ENCODE measurements at regions not wholly inside any gene's neighbourhood (a gene's known extent, or its start where the extent isn't known, plus 50 kb on each side); places are given as distances from the start of the nearest gene placed in this dataset.

DNA sequence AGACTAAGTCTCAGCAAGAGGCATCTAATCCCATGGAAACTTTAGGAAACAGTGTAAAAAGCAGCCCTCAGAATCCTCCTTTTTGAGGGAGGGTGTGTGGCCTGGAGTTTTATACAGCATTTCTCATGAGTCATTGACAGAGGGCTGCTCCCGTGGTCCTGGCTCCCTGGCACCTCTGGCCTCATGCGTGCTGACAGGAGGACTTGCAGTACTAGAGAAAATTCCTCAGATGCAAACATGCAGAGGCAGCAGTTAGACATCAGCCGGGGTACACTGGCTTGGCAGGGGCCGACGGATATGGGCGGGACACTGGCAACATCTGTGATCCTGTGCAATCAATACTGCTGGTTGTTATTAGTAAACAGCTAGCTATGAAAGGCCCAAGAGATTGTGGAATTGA is 925.1 kb upstream of the CELF2 start:
- no peak overlapping the region for H3K27ac ChIP-seq (ENCODE audit: low read depth, low read length)
- WGBS, 3 donors: 30 to 57% (median 52%) methylated on average over 6 of the region's 6 CpGs

DNA sequence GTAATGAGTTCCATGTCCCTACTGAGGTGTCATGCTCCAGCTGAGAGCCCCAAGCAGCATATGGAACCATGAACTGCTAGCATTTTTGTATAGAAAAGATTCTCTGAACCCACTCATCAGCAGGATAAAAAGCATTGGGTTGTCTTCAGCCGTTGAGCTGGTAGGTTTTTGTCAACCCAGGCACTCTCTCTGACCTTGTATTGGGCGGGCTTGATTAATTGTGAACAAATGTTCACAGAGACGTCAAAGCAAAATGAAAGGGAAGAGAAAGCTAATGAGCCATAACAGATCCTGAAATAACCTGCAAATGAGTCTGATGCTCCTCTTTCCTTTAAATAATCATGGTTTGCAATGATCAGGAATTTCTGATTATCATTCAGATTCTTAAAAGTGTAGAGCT is 924.7 kb upstream of the CELF2 start:
- H3K27ac ChIP-seq (ENCODE audit: low read depth, low read length): no peak overlapping the region
- 20 to 75% (median 66%) methylated on average over 3 of the region's 3 CpGs for WGBS, 3 donors

DNA sequence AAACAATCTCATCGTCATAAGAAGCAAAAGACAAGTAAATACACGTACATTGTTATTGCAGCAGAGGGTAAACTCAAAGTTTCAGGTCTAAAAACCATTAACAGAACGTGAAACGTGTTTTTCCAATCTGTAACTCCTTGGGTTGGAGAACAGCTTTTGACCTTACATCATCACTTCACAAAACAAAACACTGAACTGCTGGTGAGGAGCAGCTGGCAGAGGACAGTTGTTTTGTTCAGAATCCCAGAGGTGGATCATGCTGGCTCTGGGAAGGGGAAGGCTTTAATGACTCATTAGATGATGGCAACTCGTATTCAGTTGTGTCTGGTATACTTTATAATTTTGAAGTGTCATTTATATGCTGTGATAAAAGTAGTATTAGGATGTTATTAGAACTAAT is 923.0 kb upstream of the CELF2 start:
- 40 to 60% (median 52%) methylated on average over 5 of the region's 5 CpGs for WGBS, 3 donors
- H3K27ac ChIP-seq (ENCODE audit: low read depth, low read length): no peak overlapping the region

DNA sequence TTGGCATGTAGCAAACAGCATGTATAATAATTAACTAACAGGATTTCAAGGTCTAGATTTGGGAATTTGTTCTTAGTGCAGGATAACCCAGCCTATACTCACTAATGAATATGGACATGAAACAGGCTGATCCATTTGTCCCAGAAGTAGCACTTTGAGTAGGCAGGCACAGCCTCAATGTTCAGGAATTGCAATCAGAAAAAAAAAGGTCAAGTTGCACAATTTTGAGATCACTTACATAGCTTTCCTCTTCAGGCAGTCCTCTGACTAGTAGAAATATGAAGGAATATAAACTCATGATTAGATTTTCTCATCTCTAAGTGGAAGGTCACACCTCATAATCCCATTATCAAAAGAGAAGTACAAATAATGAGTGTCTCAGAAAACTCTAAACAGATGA is 921.4 kb upstream of the CELF2 start:
- H3K27ac ChIP-seq (ENCODE audit: low read depth, low read length): no peak overlapping the region

DNA sequence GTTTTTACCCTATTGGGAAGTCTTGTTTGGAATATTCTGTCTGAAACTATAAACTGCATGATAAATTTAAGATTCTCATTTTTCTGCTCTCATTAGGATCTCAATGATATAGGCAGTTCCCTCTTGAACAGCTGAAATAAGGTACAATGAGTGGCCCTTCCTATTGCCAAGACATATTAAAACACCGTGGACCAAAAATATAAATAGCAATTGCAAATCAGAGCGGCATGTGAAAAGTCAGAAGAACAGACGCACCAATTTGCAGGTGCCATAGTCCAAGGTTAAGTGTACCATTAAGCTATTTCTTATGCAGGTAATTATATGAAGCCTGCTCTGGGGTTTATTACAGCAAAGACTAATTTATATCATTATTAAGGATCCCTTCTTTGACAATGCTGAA is 920.8 kb upstream of the CELF2 start:
- WGBS, 3 donors: 67 to 93% (median 91%) methylated on average over 3 of the region's 3 CpGs
- H3K27ac ChIP-seq (ENCODE audit: low read depth, low read length): no peak overlapping the region

DNA sequence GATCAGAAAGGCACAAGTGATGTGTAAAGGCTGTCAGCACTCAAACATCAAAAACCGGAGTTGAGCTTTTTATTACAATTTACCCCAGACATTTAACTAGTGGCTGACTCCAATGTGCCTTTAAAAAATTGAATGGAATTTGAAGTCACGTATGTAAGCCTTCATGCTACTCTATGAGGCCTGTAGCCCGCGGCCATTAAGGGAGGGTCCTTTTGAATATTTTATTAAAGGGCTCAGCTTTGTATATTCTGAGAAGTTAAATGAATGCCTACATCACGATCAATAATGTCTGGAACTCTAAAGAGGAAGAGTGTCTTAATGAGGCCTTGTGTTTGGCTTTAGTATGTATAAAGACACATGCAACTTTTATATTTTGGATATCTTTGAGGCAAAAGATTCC is 916.6 kb upstream of the CELF2 start:
- WGBS, 3 donors: 83 to 92% (median 92%) methylated on average over 5 of the region's 5 CpGs
- no peak overlapping the region for H3K27ac ChIP-seq (ENCODE audit: low read depth, low read length)

DNA sequence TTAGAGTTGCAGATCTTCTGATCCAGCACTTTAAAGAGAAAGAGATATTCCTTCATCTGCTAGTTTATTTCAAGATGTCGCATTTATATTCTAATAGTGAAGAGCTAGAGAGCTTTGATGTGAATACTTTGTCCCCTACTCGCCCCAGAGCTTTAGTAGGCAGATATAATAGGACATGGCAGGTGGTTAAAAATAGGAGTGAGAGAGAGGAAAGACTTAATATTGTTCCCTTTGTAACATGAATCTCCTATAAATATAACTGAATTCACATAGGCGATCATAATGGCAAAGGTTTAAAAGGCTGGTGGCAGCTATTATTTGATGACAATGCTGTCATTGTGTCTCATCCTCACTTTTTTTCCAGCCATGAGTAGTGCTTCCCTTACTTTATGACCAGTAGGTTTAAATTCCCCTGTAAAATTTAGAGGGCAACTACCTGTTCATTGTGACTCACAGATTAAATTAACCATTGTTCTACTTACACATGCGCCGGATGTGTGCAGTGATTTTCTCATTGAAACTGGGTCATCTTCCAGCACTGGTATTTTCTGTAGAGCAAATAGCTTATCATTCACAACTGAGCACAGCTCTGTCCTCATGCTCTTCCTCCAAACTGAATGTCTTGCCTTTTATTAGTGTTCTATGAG is 906.7 kb upstream of the CELF2 start:
- H3K27ac ChIP-seq (ENCODE audit: low read depth, low read length): no peak overlapping the region
- WGBS, 3 donors: 84 to 91% (median 86%) methylated on average over 5 of the region's 5 CpGs

DNA sequence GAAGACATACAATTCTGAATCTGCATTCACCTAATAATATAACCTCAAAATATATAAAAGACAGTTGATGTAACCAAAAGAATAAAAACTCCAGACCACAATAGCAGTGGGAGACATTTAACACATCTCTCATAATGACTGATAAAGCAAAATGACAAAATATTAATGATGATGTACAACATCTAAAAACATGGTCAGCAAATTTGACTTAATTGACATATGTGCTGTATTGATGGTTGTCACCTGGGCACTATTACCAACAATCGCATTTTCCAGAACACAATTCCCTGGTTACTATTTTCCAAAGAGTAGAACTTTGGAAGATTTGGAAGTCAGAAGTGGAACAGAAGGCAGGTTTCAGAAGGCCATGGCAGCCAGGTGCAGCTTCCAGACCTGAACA is 899.5 kb upstream of the CELF2 start:
- H3K27ac ChIP-seq (ENCODE audit: low read depth, low read length): no peak overlapping the region
- 86 to 99% (median 92%) methylated on average over 1 of the region's 1 CpG for WGBS, 3 donors

DNA sequence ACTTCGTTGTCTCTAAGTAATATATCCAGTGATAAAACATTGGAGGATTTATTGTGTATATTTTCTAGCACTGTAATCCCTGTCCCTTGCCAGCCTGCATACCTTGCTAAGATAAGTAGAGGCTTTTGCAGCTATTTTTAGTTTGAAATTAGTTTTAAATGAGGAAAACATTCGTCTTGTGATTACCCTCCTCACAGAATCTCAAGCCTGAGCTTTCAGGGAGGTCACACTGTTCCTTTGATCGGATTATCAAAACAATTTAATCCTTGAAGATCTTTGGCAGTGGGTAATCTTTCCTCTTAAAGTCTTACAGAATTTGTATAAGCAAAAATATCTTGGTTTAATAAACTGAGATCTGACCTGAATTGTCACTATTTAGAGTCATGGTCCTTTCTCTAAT is 897.0 kb upstream of the CELF2 start:
- 51 to 62% (median 60%) methylated on average over 3 of the region's 3 CpGs for WGBS, 3 donors
- no peak overlapping the region for H3K27ac ChIP-seq (ENCODE audit: low read depth, low read length)

DNA sequence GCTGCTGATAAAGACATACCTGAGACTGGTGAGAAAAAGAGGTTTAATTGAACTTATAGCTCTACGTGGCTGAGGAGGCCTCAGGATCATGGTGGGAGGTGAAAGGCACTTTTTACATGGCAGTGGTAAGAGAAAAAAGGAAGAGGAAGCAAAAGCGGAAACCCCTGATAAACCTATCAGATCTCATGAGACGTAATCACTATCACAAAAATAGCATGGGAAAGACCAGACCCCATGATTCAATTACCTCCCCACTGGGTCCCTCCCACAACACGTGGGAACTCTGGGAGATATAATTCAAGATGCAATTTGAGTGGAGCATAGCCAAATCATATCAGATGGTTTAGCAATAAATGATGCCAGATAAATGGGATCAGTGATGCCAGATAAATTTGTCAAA is 892.0 kb upstream of the CELF2 start:
- 55 to 71% (median 66%) methylated on average over 4 of the region's 4 CpGs for WGBS, 3 donors
- no peak overlapping the region for H3K27ac ChIP-seq (ENCODE audit: low read depth, low read length)

DNA sequence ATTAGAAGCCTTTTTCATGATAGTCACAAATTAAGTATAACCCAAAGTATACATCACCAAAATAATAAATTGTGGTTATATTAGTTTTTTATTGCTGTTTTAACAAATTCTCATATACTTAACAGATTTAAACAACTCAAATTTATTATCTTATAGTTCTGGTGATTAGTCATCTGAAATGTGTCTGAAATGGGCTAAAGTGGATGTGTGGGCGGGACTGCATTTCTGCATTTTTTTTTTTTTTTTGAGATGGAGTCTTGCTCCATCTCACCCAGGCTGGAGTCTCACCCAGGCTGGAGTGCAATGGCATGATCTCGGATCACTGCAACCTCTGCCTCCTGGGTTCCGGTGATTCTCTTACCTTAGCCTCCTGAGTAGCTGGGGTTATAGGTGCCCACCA is 891.5 kb upstream of the CELF2 start:
- 89 to 95% (median 93%) methylated on average over 3 of the region's 3 CpGs for WGBS, 3 donors
- no peak overlapping the region for H3K27ac ChIP-seq (ENCODE audit: low read depth, low read length)

DNA sequence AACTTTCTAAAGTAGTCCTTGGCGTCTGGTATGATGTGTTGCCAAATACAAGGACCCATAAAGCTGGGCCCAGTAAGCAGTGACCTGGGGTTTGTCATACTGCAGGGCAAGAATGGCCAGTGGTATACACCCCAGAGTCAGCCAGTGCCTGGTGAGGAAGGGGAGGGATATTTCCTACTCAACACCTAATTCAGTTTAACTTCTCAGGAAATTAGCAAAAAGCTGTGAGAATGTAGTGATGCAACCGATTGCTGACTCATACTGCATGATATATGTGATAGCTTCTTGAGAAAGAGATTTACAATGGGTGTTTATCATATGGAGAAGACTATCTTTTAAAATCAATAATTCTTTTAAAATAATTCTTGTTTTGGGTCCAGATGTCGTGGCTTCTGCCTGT is 889.3 kb upstream of the CELF2 start:
- WGBS, 3 donors: 60 to 67% (median 60%) methylated on average over 3 of the region's 3 CpGs

DNA sequence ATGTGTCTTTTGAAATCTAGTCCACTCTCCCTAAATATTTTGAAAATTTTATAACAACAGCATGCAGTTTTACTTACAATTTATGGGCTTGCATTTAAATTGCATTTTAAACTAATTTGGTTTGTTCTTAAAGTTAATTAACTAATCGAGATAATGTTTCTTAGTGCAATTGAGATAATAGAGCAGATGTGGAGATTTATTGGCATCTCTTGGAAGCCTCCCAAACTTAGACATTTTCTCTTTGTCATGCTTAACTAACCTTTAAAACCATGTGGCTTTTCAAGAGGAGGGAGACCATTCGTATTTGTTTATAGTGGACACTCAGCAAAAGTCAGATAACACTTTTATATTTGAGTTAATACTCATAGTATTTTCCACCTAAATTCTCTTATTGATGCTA is 887.0 kb upstream of the CELF2 start:
- no peak overlapping the region for H3K27ac ChIP-seq (ENCODE audit: low read depth, low read length)
- 65 to 80% (median 78%) methylated on average over 2 of the region's 2 CpGs for WGBS, 3 donors

More for the DNA sequence above, 889.3 kb upstream of the CELF2 start:
- no peak overlapping the region for H3K27ac ChIP-seq (ENCODE audit: low read depth, low read length)

DNA sequence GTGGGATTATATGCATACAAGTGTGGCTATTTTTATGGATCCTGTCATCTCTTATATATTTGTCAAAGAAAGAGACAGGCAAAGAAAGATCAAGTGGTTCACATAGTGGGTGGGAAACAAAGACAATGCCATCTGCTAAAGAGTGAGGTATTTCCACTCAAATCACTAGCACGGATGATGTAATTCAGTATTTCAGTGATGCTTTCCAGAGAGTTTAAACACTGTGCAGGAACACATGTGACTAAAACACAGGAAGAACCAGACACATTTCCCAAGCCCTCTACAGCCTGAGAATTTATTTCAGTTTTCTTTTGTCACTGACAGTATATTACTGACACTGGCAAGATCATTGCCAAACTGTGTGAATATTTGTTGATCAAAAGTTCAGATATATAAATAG is 885.7 kb upstream of the CELF2 start:
- WGBS, 3 donors: 24 to 53% (median 39%) methylated on average over 1 of the region's 1 CpG

DNA sequence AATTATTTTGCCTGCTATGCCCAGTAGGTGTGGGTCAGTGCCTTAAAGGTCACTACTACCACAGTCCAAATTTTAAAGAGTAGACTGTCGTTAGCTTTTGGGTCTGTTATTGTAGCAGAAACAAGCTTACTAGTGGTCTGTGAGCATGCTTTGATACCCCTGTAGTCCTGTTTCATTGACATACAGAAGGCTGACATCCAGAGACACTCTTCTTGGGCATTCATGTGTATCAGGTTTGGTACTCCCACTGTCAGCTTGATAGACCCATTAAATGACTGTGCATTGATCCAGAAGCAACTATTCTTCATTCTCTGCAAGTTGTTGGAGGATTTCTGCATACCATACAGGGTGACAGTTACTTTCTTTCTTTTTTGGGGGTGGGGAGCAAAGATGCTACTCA is 884.4 kb upstream of the CELF2 start:
- H3K27ac ChIP-seq (ENCODE audit: low read depth, low read length): no peak overlapping the region
- WGBS, 3 donors: 68 to 84% (median 74%) methylated on average over 1 of the region's 1 CpG

More for the DNA sequence above, 885.7 kb upstream of the CELF2 start:
- H3K27ac ChIP-seq (ENCODE audit: low read depth, low read length): no peak overlapping the region

DNA sequence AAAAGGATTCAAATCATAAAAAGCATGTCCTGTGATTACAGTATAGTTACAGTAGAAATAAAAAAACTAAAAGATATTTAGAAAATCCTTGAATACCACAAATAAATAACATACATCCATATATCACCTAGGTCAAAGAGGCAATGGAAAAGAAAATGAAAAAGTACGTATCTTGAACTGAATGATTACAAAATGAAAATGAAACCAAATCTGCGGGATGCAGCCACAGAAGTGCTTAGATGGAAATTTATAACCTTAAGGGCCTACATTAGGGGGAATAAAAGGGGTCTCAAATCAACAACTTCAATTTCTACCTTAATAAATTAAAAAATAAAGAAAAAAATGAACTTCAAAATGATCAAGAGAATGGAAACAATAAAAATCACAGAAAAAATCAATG is 879.0 kb upstream of the CELF2 start:
- H3K27ac ChIP-seq (ENCODE audit: low read depth, low read length): no peak overlapping the region

DNA sequence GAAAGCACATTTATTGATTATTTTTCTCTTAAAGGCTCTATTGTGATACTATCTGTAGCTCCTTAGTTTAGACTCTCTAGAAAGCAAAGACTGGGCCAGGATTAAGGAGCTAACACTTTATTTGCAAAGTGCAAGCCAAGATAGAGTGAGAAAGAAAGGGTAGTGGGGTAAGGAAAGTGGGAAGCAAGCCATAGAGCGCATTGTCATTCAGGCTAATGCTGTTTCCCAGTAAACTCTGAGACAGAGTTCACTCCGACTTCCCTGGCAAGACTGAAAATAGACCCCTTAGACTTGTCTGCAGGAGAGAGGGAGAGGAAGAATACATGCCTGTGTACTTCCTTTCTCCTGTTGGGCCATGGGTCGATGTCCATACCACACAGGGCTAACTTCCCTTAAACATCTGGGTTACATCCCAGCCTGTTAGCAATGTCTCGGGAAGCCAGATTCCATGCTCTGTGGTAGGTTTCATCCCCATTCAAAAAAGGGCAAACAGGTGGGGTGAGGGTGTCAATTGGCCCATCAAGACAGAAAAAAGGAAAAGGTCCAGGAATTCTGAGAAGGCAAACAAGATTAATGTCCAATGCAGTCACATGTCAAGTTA is 875.8 kb upstream of the CELF2 start:
- WGBS, 3 donors: 67 to 81% (median 72%) methylated on average over 4 of the region's 4 CpGs
- no peak overlapping the region for H3K27ac ChIP-seq (ENCODE audit: low read depth, low read length)

More for the DNA sequence above, 879.0 kb upstream of the CELF2 start:
- WGBS, 3 donors: 25 to 68% (median 35%) methylated on average over 2 of the region's 2 CpGs

DNA sequence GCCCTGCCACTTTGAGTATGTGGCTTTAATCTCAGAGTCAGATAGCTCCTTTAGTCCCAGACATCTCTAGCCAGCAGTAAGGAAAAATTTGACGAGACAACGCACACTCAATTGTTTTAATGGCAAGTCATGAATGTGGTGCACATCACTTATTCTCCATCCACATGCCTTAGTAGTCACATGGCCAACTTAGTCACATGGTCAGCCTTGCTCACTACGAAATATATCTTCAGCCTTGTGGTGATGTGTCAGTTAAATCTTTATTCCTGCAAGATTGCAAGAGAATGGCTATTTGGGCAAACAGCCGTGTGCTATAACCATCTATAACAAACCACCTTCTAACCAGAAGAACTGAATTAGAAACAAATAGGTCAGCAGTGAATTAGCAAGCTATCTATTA is 871.1 kb upstream of the CELF2 start:
- WGBS, 3 donors: 58 to 88% (median 79%) methylated on average over 4 of the region's 4 CpGs
- no peak overlapping the region for H3K27ac ChIP-seq (ENCODE audit: low read depth, low read length)

DNA sequence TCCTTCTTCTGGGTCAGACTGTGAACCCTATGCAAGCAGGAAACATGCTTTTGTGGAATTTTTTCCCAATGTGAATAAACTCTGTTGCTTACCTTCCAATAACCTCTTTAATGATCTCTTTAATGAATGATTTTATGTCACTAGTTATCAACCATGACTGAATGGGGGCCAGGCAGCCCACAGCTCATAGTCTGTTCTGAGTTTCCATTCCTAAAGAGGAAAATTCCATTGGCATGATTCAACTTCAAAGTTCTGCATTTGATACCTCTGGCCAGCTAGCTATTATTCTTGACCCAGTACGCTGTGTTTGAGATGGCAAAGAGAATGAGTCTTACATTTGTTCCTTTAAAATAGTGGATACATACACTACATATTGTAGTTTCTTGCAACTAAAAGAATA is 867.8 kb upstream of the CELF2 start:
- 66 to 95% (median 86%) methylated on average over 1 of the region's 1 CpG for WGBS, 3 donors
- H3K27ac ChIP-seq (ENCODE audit: low read depth, low read length): no peak overlapping the region

DNA sequence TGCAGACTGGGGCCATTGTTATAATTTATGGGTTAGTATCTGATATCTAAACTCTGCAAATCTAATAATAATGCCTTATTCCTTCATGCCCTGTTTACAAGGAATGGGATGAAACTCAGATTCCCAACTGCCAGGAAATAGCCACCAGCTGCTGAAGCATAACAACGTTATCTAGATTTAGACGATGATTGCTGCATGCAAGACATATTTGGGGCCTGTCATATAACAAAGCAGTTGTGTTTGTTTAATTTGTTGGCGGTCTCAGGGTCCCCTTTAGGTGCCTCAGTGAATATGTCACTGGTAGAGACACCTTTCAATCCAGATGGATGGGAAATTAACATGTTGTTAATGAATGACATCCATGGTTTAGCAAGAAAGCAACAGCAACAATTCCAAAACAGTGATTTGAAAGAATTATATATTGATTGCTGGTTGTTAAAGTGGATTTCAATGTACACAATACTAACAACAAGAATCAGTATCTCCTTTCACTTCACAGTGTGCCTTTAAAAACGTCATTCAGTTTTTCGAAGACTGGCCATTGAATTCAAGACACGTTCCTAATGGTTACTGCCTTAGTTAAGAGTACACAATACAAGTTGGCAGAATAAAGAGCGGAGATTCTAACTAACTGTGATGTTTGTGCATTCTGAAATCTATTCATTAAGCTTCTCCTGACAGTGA is 860.6 kb upstream of the CELF2 start:
- no peak overlapping the region for H3K27ac ChIP-seq (ENCODE audit: low read depth, low read length)
- WGBS, 3 donors: 54 to 83% (median 80%) methylated on average over 7 of the region's 7 CpGs

All from adipose tissue (tissue), 3 donors.